ENCODE measurements at regions not wholly inside any gene's neighbourhood (a gene's known extent, or its start where the extent isn't known, plus 50 kb on each side); places are given as distances from the start of the nearest gene placed in this dataset.

- DNase-seq: peak in 2 of 3 donors; percentile 24 to 51
- WGBS (ENCODE audit: insufficient coverage, low coverage, low lambda C conversion rate, missing lambda C conversion rate): 26% methylated on average over 10 of the region's 10 CpGs
- peak; percentile 59 to 83 (median 76) for ATAC-seq
- H3K27ac ChIP-seq: peak overlapping the region in 1 of 3 donors; percentile 3
- no peaks in the 10 kb centered on the region for H3K36me3 ChIP-seq
- intact Hi-C loops (cut with DNase I): no loop called here
- no peak for TF ChIP-seq CTCF (IDR thresholded peaks at IDR 0.05)
- no peak for TF ChIP-seq POLR2A (IDR thresholded peaks at IDR 0.05)
- no peaks in the 10 kb centered on the region for H3K27me3 ChIP-seq
- no peak overlapping the region for H3K4me3 ChIP-seq
- peaks cover 0 to 7% (median 3%) of the 10 kb centered on the region in 4 donors for H3K4me1 ChIP-seq
- no peaks in the 10 kb centered on the region for H3K9me3 ChIP-seq
Observed at GRCh38 chr7:25314731-25315267, 86.5 kb upstream of the NPVF start.

GRCh38 chr7:25316366-25316765 is 88.1 kb upstream of the NPVF start:
- DNase-seq: no peak
- Histone ChIP-seq H3K36me3 (no peaks in the 10 kb centered on the region), H3K4me1 (peaks cover 0 to 7% (median 3%) of the 10 kb centered on the region in 4 donors), H3K27me3 (no peaks in the 10 kb centered on the region), H3K27ac (no peak overlapping the region), H3K9me3 (no peaks in the 10 kb centered on the region), H3K4me3 (no peak overlapping the region)
- TF ChIP-seq POLR2A (IDR thresholded peaks at IDR 0.05): no peak
- TF ChIP-seq CTCF (IDR thresholded peaks at IDR 0.05): no peak
- intact Hi-C loops (cut with DNase I): no loop called here
- ATAC-seq: no peak
- WGBS (ENCODE audit: insufficient coverage, low coverage, low lambda C conversion rate, missing lambda C conversion rate): 53% methylated on average over 2 of the region's 2 CpGs

- Histone ChIP-seq H3K36me3 (no peaks in the 10 kb centered on the region), H3K27ac (no peak overlapping the region), H3K4me1 (peaks cover 0 to 7% (median 3%) of the 10 kb centered on the region in 4 donors), H3K9me3 (no peaks in the 10 kb centered on the region), H3K27me3 (no peaks in the 10 kb centered on the region), H3K4me3 (no peak overlapping the region)
- 100% methylated on average over 1 of the region's 1 CpG for WGBS (ENCODE audit: insufficient coverage, low coverage, low lambda C conversion rate, missing lambda C conversion rate)
- ATAC-seq: no peak
- intact Hi-C loops (cut with DNase I): no loop called here
- TF ChIP-seq POLR2A (IDR thresholded peaks at IDR 0.05) (no peak), CTCF (IDR thresholded peaks at IDR 0.05) (no peak)
- no peak for DNase-seq
Observed at GRCh38 chr7:25318047-25318446, 89.8 kb upstream of the NPVF start.

GRCh38 chr7:25319707-25320106 is 91.4 kb upstream of the NPVF start:
- TF ChIP-seq CTCF (IDR thresholded peaks at IDR 0.05) (no peak), POLR2A (IDR thresholded peaks at IDR 0.05) (no peak)
- Histone ChIP-seq H3K36me3 (no peaks in the 10 kb centered on the region), H3K9me3 (no peaks in the 10 kb centered on the region), H3K27ac (no peak overlapping the region), H3K4me1 (peaks cover 0 to 1% (median 0%) of the 10 kb centered on the region in 4 donors), H3K27me3 (no peaks in the 10 kb centered on the region), H3K4me3 (no peak overlapping the region)
- WGBS (ENCODE audit: insufficient coverage, low coverage, low lambda C conversion rate, missing lambda C conversion rate): 38% methylated on average over 1 of the region's 1 CpG
- no peak for DNase-seq
- intact Hi-C loops (cut with DNase I): no loop called here
- no peak for ATAC-seq

- intact Hi-C loops (cut with DNase I): no loop called here
- no peaks in the 10 kb centered on the region for H3K4me1 ChIP-seq
- no peak for DNase-seq
- TF ChIP-seq POLR2A (IDR thresholded peaks at IDR 0.05): no peak
- TF ChIP-seq CTCF (IDR thresholded peaks at IDR 0.05): no peak
- 86% methylated on average over 2 of the region's 2 CpGs for WGBS (ENCODE audit: insufficient coverage, low coverage, low lambda C conversion rate, missing lambda C conversion rate)
- H3K36me3 ChIP-seq: no peaks in the 10 kb centered on the region
- H3K4me3 ChIP-seq: no peak overlapping the region
- H3K9me3 ChIP-seq: no peaks in the 10 kb centered on the region
- no peaks in the 10 kb centered on the region for H3K27me3 ChIP-seq
- ATAC-seq: no peak
- no peak overlapping the region for H3K27ac ChIP-seq
Observed at GRCh38 chr7:25320791-25321190, 92.5 kb upstream of the NPVF start.
